Liver (tissue), 8 donors: ENCODE measurements at regions not wholly inside any gene's neighbourhood (a gene's known extent, or its start where the extent isn't known, plus 50 kb on each side); places are given as distances from the start of the nearest gene placed in this dataset.

Experiments
- DNase-seq: peaks from one replicate; pipeline ENCODE4 v3.0.0-alpha.2; 2017; ENCODE audit warnings: low spot score
- H3K27ac ChIP-seq, 2 donors: one replicate each; pipeline ENCODE4 v1.7.0; 2013; ENCODE audit warnings: inconsistent platforms in 2 of 2, low read length in 2 of 2, control low read depth in 1 of 2, low read depth in 1 of 2, mild to moderate bottlenecking in 1 of 2
- H3K27me3 ChIP-seq, 4 donors: one replicate each; pipeline versions ENCODE4 v1.6.1 to v1.7.0; 2013; ENCODE audit warnings: low read length in 3 of 4, inconsistent platforms in 1 of 4, mild to moderate bottlenecking in 1 of 4, moderate library complexity in 1 of 4; ENCODE audit not compliant: control insufficient read depth in 4 of 4, insufficient read depth in 4 of 4
- H3K36me3 ChIP-seq, 4 donors: one replicate each; pipeline versions ENCODE4 v1.6.1 to v1.7.0; 2013; ENCODE audit warnings: low read length in 3 of 4, mild to moderate bottlenecking in 3 of 4, low read depth in 1 of 4, moderate library complexity in 1 of 4; ENCODE audit not compliant: control insufficient read depth in 4 of 4, insufficient read depth in 3 of 4
- H3K4me1 ChIP-seq, 4 donors: one replicate each; pipeline versions ENCODE4 v1.6.1 to v1.7.0; 2013; ENCODE audit warnings: low read length in 3 of 4, mild to moderate bottlenecking in 3 of 4, moderate library complexity in 1 of 4; ENCODE audit not compliant: control insufficient read depth in 4 of 4, insufficient read depth in 4 of 4
- H3K4me3 ChIP-seq, 3 donors: one replicate each; pipeline versions ENCODE4 v1.6.1 to v1.7.0; 2013; ENCODE audit warnings: low read length in 3 of 3, control low read depth in 1 of 3, low read depth in 1 of 3, mild to moderate bottlenecking in 1 of 3
- H3K9ac ChIP-seq, 2 donors: one replicate each; pipeline ENCODE4 v1.7.0; 2013; ENCODE audit warnings: low read length in 2 of 2, mild to moderate bottlenecking in 2 of 2, moderate library complexity in 2 of 2, control low read depth in 1 of 2, low read depth in 1 of 2
- H3K9me3 ChIP-seq, 4 donors: one replicate each; pipeline versions ENCODE4 v1.6.1 to v1.7.0; 2013; ENCODE audit warnings: low read length in 3 of 4; ENCODE audit not compliant: control insufficient read depth in 4 of 4
- EGR1 ChIP-seq, 2 donors: IDR thresholded peaks; 2 replicates each; pipeline ENCODE4 v1.6.1; 2016 to 2018; ENCODE audit warnings: antibody characterized with exemption in 2 of 2, low read depth in 2 of 2
- FOXA2 ChIP-seq: IDR thresholded peaks from 2 replicates; pipeline ENCODE4 v1.6.1; 2016; ENCODE audit warnings: antibody characterized with exemption
- GABPA ChIP-seq, 2 donors: IDR thresholded peaks in 1 of 2; conservative IDR thresholded peaks in 1 of 2; 2 replicates each; pipeline ENCODE4 v1.6.1; 2016; ENCODE audit warnings: antibody characterized with exemption in 2 of 2, mild to moderate bottlenecking in 1 of 2, moderate library complexity in 1 of 2
- HNF4G ChIP-seq: IDR thresholded peaks from 2 replicates; pipeline ENCODE4 v1.6.1; 2016; ENCODE audit warnings: antibody characterized with exemption
- JUND ChIP-seq, 2 donors: IDR thresholded peaks; 2 replicates each; pipeline ENCODE4 v1.6.1; 2016; ENCODE audit warnings: antibody characterized with exemption in 2 of 2
- NR2F2 ChIP-seq: IDR thresholded peaks from 2 replicates; pipeline ENCODE4 v1.6.1; 2016; ENCODE audit warnings: antibody characterized with exemption
- RAD21 ChIP-seq, 2 donors: IDR thresholded peaks; 2 replicates each; pipeline ENCODE4 v1.6.1; 2016; ENCODE audit warnings: antibody characterized with exemption in 2 of 2, mild to moderate bottlenecking in 2 of 2
- RXRA ChIP-seq, 2 donors: IDR thresholded peaks; 2 replicates each; pipeline ENCODE4 v1.6.1; 2017 to 2018; ENCODE audit warnings: antibody characterized with exemption in 2 of 2, mild to moderate bottlenecking in 1 of 2
- SP1 ChIP-seq: IDR thresholded peaks from 2 replicates; pipeline ENCODE4 v1.6.1; 2018; ENCODE audit warnings: antibody characterized with exemption, mild to moderate bottlenecking
- TAF1 ChIP-seq: conservative IDR thresholded peaks from 2 replicates; pipeline ENCODE4 v1.6.1; 2016; ENCODE audit warnings: antibody characterized with exemption, mild to moderate bottlenecking
- YY1 ChIP-seq: IDR thresholded peaks from 2 replicates; pipeline ENCODE4 v1.6.1; 2016; ENCODE audit warnings: antibody characterized with exemption, mild to moderate bottlenecking
- WGBS: extraction: QIAGEN DNeasy Blood & Tissue Kit; methylation state at CpG from one replicate; pipeline ENCODE4 v1.1.7; 2013; 5-methylcytosine and 5-hydroxymethylcytosine counted together
- TF ChIP-seq, protein P1 (sequence below): IDR thresholded peaks from 2 replicates; pipeline ENCODE4 v1.6.1; 2016; ENCODE audit warnings: antibody characterized with exemption
- TF ChIP-seq, protein P2 (sequence below): IDR thresholded peaks from 2 replicates; pipeline ENCODE4 v1.6.1; 2016; ENCODE audit warnings: antibody characterized with exemption
- TF ChIP-seq, protein P3 (sequence below): IDR thresholded peaks from 2 replicates; pipeline ENCODE4 v1.6.1; 2016; ENCODE audit warnings: antibody characterized with exemption
- TF ChIP-seq, protein P4 (sequence below): fragments of 150-350 bp; IDR thresholded peaks from 2 replicates; pipeline ENCODE4 v1.5.1; 2017; ENCODE audit warnings: improper control_type of control experiment, low read depth, low read length; ENCODE audit not compliant: missing input control
- donor health status: healthy.
- donor health status: healthy.
- donor health status: healthy.
- donor health status: healthy.
- donor health status: healthy.

DNA sequence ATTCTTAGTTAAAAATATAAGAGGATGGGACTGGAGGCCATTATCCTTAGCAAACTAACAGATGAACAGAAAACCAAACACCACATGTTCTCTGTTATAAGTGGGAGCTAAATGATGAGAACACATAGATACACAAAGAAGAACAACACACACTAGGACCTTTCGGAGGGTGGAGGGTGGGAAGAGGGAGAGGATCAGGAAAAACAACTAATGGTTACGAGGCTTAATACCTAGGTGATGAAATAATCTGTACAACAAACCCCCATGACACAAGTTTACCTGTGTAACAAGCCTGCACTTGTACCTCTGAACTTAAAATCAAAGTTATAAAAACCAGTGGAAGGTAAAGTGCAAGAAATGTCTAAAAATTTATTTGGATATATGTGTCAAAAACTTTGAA is 1047.4 kb upstream of the C9orf72 start:
- Histone ChIP-seq H3K4me1 (no peaks in the 10 kb centered on the region), H3K27me3 (no peaks in the 10 kb centered on the region), H3K36me3 (no peaks in the 10 kb centered on the region), H3K4me3 (no peak overlapping the region), H3K27ac (no peak overlapping the region), H3K9me3 (no peaks in the 10 kb centered on the region), H3K9ac (no peak overlapping the region)
- TF ChIP-seq, protein P1, sequence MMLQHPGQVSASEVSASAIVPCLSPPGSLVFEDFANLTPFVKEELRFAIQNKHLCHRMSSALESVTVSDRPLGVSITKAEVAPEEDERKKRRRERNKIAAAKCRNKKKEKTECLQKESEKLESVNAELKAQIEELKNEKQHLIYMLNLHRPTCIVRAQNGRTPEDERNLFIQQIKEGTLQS = no peak
- TF ChIP-seq EGR1 (IDR thresholded peaks at IDR 0.05; ENCODE audit: low read depth in 2 of 2) (no peak), GABPA (IDR thresholded peaks at IDR 0.05 in 1 of 2, conservative IDR thresholded peaks at IDR 0.05 in 1 of 2) (no peak), HNF4G (no peak)
- TF ChIP-seq, protein P2, sequence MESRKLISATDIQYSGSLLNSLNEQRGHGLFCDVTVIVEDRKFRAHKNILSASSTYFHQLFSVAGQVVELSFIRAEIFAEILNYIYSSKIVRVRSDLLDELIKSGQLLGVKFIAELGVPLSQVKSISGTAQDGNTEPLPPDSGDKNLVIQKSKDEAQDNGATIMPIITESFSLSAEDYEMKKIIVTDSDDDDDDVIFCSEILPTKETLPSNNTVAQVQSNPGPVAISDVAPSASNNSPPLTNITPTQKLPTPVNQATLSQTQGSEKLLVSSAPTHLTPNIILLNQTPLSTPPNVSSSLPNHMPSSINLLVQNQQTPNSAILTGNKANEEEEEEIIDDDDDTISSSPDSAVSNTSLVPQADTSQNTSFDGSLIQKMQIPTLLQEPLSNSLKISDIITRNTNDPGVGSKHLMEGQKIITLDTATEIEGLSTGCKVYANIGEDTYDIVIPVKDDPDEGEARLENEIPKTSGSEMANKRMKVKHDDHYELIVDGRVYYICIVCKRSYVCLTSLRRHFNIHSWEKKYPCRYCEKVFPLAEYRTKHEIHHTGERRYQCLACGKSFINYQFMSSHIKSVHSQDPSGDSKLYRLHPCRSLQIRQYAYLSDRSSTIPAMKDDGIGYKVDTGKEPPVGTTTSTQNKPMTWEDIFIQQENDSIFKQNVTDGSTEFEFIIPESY = no peak
- TF ChIP-seq, protein P3, sequence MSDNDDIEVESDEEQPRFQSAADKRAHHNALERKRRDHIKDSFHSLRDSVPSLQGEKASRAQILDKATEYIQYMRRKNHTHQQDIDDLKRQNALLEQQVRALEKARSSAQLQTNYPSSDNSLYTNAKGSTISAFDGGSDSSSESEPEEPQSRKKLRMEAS = no peak
- WGBS = 55% methylated on average over 2 of the region's 2 CpGs
- no peak for DNase-seq

DNA sequence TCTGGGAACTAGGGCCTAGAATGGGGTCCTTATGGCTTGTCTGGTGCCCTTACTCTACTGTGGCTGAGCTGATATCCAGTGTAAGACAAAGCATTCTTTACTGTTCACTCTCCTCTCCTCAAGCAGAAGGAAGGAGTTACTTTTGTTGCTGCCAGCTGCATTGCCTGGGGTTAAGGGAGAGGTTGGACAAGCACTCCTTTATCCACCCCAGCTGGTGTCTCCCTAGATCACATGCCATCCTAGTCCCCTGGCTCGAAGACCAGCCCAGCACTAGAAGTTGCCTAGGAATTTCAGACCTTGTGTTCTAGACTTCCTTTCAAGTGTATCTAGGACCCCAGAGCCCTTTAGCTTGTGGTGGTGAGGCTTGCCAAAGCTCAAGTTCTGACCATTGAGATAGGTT is 1051.5 kb upstream of the C9orf72 start:
- Histone ChIP-seq H3K27ac (no peak overlapping the region), H3K4me1 (no peaks in the 10 kb centered on the region), H3K9me3 (no peaks in the 10 kb centered on the region), H3K27me3 (no peaks in the 10 kb centered on the region), H3K9ac (no peak overlapping the region), H3K36me3 (no peaks in the 10 kb centered on the region), H3K4me3 (no peak overlapping the region)
- TF ChIP-seq RAD21 (IDR thresholded peaks at IDR 0.05) = no peak
- TF ChIP-seq, protein P2 = no peak
- TF ChIP-seq, protein P1 = no peak
- no peak for TF ChIP-seq SP1
- no peak for TF ChIP-seq RXRA (IDR thresholded peaks at IDR 0.05)
- no peak for TF ChIP-seq HNF4G
- no peak for TF ChIP-seq YY1
- TF ChIP-seq GABPA (IDR thresholded peaks at IDR 0.05 in 1 of 2, conservative IDR thresholded peaks at IDR 0.05 in 1 of 2) = no peak
- TF ChIP-seq, protein P4, sequence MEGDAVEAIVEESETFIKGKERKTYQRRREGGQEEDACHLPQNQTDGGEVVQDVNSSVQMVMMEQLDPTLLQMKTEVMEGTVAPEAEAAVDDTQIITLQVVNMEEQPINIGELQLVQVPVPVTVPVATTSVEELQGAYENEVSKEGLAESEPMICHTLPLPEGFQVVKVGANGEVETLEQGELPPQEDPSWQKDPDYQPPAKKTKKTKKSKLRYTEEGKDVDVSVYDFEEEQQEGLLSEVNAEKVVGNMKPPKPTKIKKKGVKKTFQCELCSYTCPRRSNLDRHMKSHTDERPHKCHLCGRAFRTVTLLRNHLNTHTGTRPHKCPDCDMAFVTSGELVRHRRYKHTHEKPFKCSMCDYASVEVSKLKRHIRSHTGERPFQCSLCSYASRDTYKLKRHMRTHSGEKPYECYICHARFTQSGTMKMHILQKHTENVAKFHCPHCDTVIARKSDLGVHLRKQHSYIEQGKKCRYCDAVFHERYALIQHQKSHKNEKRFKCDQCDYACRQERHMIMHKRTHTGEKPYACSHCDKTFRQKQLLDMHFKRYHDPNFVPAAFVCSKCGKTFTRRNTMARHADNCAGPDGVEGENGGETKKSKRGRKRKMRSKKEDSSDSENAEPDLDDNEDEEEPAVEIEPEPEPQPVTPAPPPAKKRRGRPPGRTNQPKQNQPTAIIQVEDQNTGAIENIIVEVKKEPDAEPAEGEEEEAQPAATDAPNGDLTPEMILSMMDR = no peak
- no peak for TF ChIP-seq TAF1
- TF ChIP-seq, protein P3 = no peak
- no peak for TF ChIP-seq JUND (IDR thresholded peaks at IDR 0.05)
- TF ChIP-seq NR2F2 = no peak
- TF ChIP-seq FOXA2 = no peak
- WGBS = 60% methylated on average over 1 of the region's 1 CpG
- DNase-seq = no peak
